WTC11 (cell line): ENCODE measurements at regions not wholly inside any gene's neighbourhood (a gene's known extent, or its start where the extent isn't known, plus 50 kb on each side); places are given as distances from the start of the nearest gene placed in this dataset.

ENCODE experiments used
- ATAC-seq: fragments of 200-7000 bp; cut with Tn5 transposase; 2 replicates; pipeline ENCODE4 v1.10.0; 2021; ENCODE audit warnings: mild to moderate bottlenecking, moderate library complexity
- CTCF ChIA-PET: fragments of 300-600 bp; sonication (Branson Sonifier 250); formaldehyde crosslinking; loops from one replicate; lab custom pipeline; 2021; ENCODE audit warnings: antibody characterized with exemption; lab: Charles Lee
- POLR2A ChIA-PET: fragments of 350-600 bp; sonication (Branson Sonifier 250); formaldehyde crosslinking; loops from one replicate; lab custom pipeline; 2021; ENCODE audit warnings: antibody characterized with exemption; lab: Charles Lee
- DNase-seq: peaks from one replicate; pipeline ENCODE4 v3.0.0; 2021; ENCODE audit warnings: low spot score
- H3K27ac Mint-ChIP-seq: 2 replicates; pipeline ENCODE4 v1.8.0; 2021; ENCODE audit warnings: mixed read lengths
- H3K27me3 Mint-ChIP-seq: 2 replicates; pipeline ENCODE4 v1.8.0; 2021; ENCODE audit warnings: low read depth, mild to moderate bottlenecking, moderate library complexity, mixed read lengths
- H3K36me3 Mint-ChIP-seq: 2 replicates; pipeline ENCODE4 v1.8.0; 2021; ENCODE audit warnings: mixed read lengths
- H3K4me1 Mint-ChIP-seq: 2 replicates; pipeline ENCODE4 v1.8.0; 2022; ENCODE audit warnings: mixed read lengths
- H3K4me3 Mint-ChIP-seq: 2 replicates; pipeline ENCODE4 v1.8.0; 2021; ENCODE audit warnings: mild to moderate bottlenecking, moderate library complexity, mixed read lengths
- H3K9me3 Mint-ChIP-seq: 2 replicates; pipeline ENCODE4 v1.8.0; 2021; ENCODE audit warnings: mixed read lengths
- AR ChIP-seq: fragments of 250-450 bp; sonication (Bioruptor Pico); IDR thresholded peaks from 2 replicates; pipeline ENCODE4 v1.9.0; 2021; ENCODE audit warnings: mild to moderate bottlenecking
- ATF3 ChIP-seq: sonication (generic); formaldehyde crosslinking; conservative IDR thresholded peaks from 2 replicates; pipeline ENCODE4 v1.8.1; 2022; ENCODE audit warnings: mild to moderate bottlenecking, missing genetic modification reagents
- ELF4 ChIP-seq: sonication (generic); formaldehyde crosslinking; IDR thresholded peaks from 2 replicates; pipeline ENCODE4 v1.8.1; 2022; ENCODE audit warnings: low read depth, mild to moderate bottlenecking, moderate library complexity, missing genetic modification reagents
- EMX1 ChIP-seq: fragments of 250-450 bp; sonication (Bioruptor Pico); IDR thresholded peaks from 2 replicates; pipeline ENCODE4 v1.8.0; 2021; ENCODE audit warnings: mild to moderate bottlenecking
- ESRRA ChIP-seq: sonication (generic); formaldehyde crosslinking; IDR thresholded peaks from 2 replicates; pipeline ENCODE4 v1.8.1; 2022; ENCODE audit warnings: mild to moderate bottlenecking, missing genetic modification reagents, borderline replicate concordance
- FOXJ3 ChIP-seq: sonication (generic); formaldehyde crosslinking; IDR thresholded peaks from 2 replicates; pipeline ENCODE4 v1.9.0; 2021; ENCODE audit warnings: missing genetic modification reagents, mild to moderate bottlenecking, borderline replicate concordance
- IRF1 ChIP-seq: sonication (generic); formaldehyde crosslinking; IDR thresholded peaks from 2 replicates; pipeline ENCODE4 v1.8.0; 2023; ENCODE audit warnings: missing genetic modification reagents
- JAZF1 ChIP-seq: fragments of 250-450 bp; sonication (Bioruptor Pico); IDR thresholded peaks from 2 replicates; pipeline ENCODE4 v1.9.0; 2021; ENCODE audit warnings: moderate library complexity, mild to moderate bottlenecking, inconsistent platforms
- NFYB ChIP-seq: sonication (generic); formaldehyde crosslinking; conservative IDR thresholded peaks from 2 replicates; pipeline ENCODE4 v1.8.0; 2022; ENCODE audit warnings: low read depth, missing genetic modification reagents
- NR3C1 ChIP-seq: sonication (generic); formaldehyde crosslinking; conservative IDR thresholded peaks from 2 replicates; pipeline ENCODE4 v1.8.1; 2023; ENCODE audit warnings: low read depth, mild to moderate bottlenecking, missing genetic modification reagents
- OVOL2 ChIP-seq: fragments of 250-450 bp; sonication (Bioruptor Pico); IDR thresholded peaks from 2 replicates; pipeline ENCODE4 v1.9.0; 2021; ENCODE audit warnings: mild to moderate bottlenecking, borderline replicate concordance
- TEAD1 ChIP-seq: sonication (generic); formaldehyde crosslinking; IDR thresholded peaks from 2 replicates; pipeline ENCODE4 v1.8.0; 2022; ENCODE audit warnings: mild to moderate bottlenecking, missing genetic modification reagents
- TEAD4 ChIP-seq: sonication (generic); formaldehyde crosslinking; IDR thresholded peaks from 2 replicates; pipeline ENCODE4 v1.8.0; 2022; ENCODE audit warnings: mild to moderate bottlenecking, missing genetic modification reagents
- TP53 ChIP-seq: sonication (generic); formaldehyde crosslinking; IDR thresholded peaks from 2 replicates; pipeline ENCODE4 v1.8.1; 2023; ENCODE audit warnings: mild to moderate bottlenecking, missing genetic modification reagents
- USF2 ChIP-seq: sonication (generic); formaldehyde crosslinking; IDR thresholded peaks from 2 replicates; pipeline ENCODE4 v1.8.1; 2023; ENCODE audit warnings: mild to moderate bottlenecking, missing genetic modification reagents, moderate library complexity
- ZMAT4 ChIP-seq: fragments of 250-450 bp; sonication (Bioruptor Pico); IDR thresholded peaks from 2 replicates; pipeline ENCODE4 v1.9.0; 2021; ENCODE audit warnings: mild to moderate bottlenecking
- ZNF671 ChIP-seq: fragments of 250-450 bp; sonication (Bioruptor Pico); IDR thresholded peaks from 2 replicates; pipeline ENCODE4 v1.8.0; 2021; ENCODE audit warnings: mild to moderate bottlenecking
- TF ChIP-seq, protein P1 (sequence below): sonication (generic); formaldehyde crosslinking; IDR thresholded peaks from 2 replicates; pipeline ENCODE4 v1.8.1; 2023; ENCODE audit warnings: mild to moderate bottlenecking, missing genetic modification reagents, borderline replicate concordance
- TF ChIP-seq, protein P2 (sequence below): sonication (generic); formaldehyde crosslinking; IDR thresholded peaks from 2 replicates; pipeline ENCODE4 v1.8.0; 2022; ENCODE audit warnings: mild to moderate bottlenecking, missing genetic modification reagents
- TF ChIP-seq, protein P3 (sequence below): sonication (generic); formaldehyde crosslinking; IDR thresholded peaks from 2 replicates; pipeline ENCODE4 v1.8.0; 2023; ENCODE audit warnings: missing genetic modification reagents, mild to moderate bottlenecking, borderline replicate concordance

- no peaks in the 10 kb centered on the region; the same call in 1 of the 2 replicates for H3K27me3 Mint-ChIP-seq
- H3K4me1 Mint-ChIP-seq, result peaks cover 5% of the 10 kb centered on the region
- H3K4me3 Mint-ChIP-seq, result no peak overlapping the region
- ChIA-PET CTCF (no interaction called here), POLR2A (no interaction called here)
- no peak for TF ChIP-seq AR (CRISPR knock-in tag)
- TF ChIP-seq EMX1 (CRISPR knock-in tag), result no peak
- TF ChIP-seq ESRRA, result no peak
- TF ChIP-seq JAZF1, result no peak
- TF ChIP-seq, protein P1, sequence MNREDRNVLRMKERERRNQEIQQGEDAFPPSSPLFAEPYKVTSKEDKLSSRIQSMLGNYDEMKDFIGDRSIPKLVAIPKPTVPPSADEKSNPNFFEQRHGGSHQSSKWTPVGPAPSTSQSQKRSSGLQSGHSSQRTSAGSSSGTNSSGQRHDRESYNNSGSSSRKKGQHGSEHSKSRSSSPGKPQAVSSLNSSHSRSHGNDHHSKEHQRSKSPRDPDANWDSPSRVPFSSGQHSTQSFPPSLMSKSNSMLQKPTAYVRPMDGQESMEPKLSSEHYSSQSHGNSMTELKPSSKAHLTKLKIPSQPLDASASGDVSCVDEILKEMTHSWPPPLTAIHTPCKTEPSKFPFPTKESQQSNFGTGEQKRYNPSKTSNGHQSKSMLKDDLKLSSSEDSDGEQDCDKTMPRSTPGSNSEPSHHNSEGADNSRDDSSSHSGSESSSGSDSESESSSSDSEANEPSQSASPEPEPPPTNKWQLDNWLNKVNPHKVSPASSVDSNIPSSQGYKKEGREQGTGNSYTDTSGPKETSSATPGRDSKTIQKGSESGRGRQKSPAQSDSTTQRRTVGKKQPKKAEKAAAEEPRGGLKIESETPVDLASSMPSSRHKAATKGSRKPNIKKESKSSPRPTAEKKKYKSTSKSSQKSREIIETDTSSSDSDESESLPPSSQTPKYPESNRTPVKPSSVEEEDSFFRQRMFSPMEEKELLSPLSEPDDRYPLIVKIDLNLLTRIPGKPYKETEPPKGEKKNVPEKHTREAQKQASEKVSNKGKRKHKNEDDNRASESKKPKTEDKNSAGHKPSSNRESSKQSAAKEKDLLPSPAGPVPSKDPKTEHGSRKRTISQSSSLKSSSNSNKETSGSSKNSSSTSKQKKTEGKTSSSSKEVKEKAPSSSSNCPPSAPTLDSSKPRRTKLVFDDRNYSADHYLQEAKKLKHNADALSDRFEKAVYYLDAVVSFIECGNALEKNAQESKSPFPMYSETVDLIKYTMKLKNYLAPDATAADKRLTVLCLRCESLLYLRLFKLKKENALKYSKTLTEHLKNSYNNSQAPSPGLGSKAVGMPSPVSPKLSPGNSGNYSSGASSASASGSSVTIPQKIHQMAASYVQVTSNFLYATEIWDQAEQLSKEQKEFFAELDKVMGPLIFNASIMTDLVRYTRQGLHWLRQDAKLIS (CRISPR knock-in tag), result no peak
- TF ChIP-seq USF2 (CRISPR knock-in tag), result no peak
- TF ChIP-seq TEAD1, result no peak
- no peak for TF ChIP-seq IRF1
- no peak for TF ChIP-seq NFYB (CRISPR knock-in tag)
- no peak for TF ChIP-seq OVOL2 (CRISPR knock-in tag)
- TF ChIP-seq ZMAT4 (CRISPR knock-in tag), result no peak
- TF ChIP-seq TEAD4 (CRISPR knock-in tag), result no peak
- H3K36me3 Mint-ChIP-seq, result no peaks in the 10 kb centered on the region
- no peak overlapping the region for H3K27ac Mint-ChIP-seq
- ATAC-seq, result no peak
- peaks cover 15% of the 10 kb centered on the region for H3K9me3 Mint-ChIP-seq
- DNase-seq, result no peak
Measured at GRCh38 chr10:28965937-28966336, 288.6 kb downstream of the BAMBI start.

DNA sequence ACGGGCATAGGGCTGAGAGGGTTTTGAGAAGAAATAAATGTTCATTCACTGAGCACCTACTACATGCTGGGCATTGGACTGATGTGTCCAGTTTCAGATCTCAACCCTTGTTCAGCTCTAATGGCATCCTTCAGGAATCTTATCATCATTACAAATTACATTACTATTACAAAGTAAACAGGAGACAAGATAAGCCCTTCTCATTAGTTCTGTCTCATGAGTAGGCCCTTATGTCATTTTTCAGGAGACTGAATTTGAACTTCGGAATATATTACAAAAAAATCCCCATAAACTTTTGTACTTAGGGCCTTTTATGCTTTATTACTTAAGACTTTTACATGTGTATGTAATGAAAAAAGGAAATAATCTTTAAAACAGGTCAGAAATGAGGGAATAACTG, 289.7 kb downstream of the BAMBI start:
- no peaks in the 10 kb centered on the region; the same call in 1 of the 2 replicates for H3K27me3 Mint-ChIP-seq
- ChIA-PET POLR2A (no interaction called here), CTCF (no interaction called here)
- no peak overlapping the region for H3K4me3 Mint-ChIP-seq
- peaks cover 15% of the 10 kb centered on the region for H3K9me3 Mint-ChIP-seq
- TF ChIP-seq ATF3 (CRISPR knock-in tag), result no peak
- TF ChIP-seq ZNF671 (CRISPR knock-in tag), result no peak
- no peak for TF ChIP-seq NR3C1 (CRISPR knock-in tag)
- TF ChIP-seq, protein P2, sequence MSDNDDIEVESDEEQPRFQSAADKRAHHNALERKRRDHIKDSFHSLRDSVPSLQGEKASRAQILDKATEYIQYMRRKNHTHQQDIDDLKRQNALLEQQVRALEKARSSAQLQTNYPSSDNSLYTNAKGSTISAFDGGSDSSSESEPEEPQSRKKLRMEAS (CRISPR knock-in tag), result no peak
- TF ChIP-seq, protein P3, sequence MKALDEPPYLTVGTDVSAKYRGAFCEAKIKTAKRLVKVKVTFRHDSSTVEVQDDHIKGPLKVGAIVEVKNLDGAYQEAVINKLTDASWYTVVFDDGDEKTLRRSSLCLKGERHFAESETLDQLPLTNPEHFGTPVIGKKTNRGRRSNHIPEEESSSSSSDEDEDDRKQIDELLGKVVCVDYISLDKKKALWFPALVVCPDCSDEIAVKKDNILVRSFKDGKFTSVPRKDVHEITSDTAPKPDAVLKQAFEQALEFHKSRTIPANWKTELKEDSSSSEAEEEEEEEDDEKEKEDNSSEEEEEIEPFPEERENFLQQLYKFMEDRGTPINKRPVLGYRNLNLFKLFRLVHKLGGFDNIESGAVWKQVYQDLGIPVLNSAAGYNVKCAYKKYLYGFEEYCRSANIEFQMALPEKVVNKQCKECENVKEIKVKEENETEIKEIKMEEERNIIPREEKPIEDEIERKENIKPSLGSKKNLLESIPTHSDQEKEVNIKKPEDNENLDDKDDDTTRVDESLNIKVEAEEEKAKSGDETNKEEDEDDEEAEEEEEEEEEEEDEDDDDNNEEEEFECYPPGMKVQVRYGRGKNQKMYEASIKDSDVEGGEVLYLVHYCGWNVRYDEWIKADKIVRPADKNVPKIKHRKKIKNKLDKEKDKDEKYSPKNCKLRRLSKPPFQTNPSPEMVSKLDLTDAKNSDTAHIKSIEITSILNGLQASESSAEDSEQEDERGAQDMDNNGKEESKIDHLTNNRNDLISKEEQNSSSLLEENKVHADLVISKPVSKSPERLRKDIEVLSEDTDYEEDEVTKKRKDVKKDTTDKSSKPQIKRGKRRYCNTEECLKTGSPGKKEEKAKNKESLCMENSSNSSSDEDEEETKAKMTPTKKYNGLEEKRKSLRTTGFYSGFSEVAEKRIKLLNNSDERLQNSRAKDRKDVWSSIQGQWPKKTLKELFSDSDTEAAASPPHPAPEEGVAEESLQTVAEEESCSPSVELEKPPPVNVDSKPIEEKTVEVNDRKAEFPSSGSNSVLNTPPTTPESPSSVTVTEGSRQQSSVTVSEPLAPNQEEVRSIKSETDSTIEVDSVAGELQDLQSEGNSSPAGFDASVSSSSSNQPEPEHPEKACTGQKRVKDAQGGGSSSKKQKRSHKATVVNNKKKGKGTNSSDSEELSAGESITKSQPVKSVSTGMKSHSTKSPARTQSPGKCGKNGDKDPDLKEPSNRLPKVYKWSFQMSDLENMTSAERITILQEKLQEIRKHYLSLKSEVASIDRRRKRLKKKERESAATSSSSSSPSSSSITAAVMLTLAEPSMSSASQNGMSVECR (CRISPR knock-in tag), result no peak
- no peak for TF ChIP-seq TP53 (CRISPR knock-in tag)
- no peak for TF ChIP-seq FOXJ3 (CRISPR knock-in tag)
- TF ChIP-seq IRF1, result no peak
- no peak for TF ChIP-seq ELF4
- DNase-seq (no peak), ATAC-seq (no peak)
- H3K36me3 Mint-ChIP-seq, result no peaks in the 10 kb centered on the region
- H3K27ac Mint-ChIP-seq, result no peak overlapping the region
- H3K4me1 Mint-ChIP-seq, result peaks cover 5% of the 10 kb centered on the region
